ENCODE measurements at regions not wholly inside any gene's neighbourhood (a gene's known extent, or its start where the extent isn't known, plus 50 kb on each side); places are given as distances from the start of the nearest gene placed in this dataset.

DNA sequence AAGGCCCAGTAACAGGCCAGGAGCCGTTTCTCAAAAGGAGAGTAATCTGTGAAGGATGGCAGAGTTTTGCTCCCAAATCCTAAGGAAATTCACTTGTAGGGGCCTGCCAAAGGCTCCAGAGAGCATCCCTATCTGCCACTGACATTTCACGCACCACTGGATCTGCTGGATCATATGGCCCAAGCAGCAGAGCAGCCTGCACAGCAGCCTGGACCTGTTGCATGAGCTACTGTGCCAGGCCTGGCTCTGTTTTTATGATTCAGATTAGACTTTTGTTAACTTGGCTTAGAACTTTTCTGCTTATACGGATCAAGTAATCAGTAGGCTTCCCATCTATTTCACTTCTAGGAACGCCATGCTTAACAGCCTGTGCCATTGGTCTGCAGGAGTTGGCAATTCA is 70.7 kb downstream of the CHRD start:
- H3K79me2 ChIP-seq (ENCODE audit: insufficient read depth, low read length): no peaks in the 10 kb centered on the region

More for the DNA sequence above, 70.7 kb downstream of the CHRD start:
- H2BK5ac ChIP-seq (ENCODE audit: insufficient read length, low read length): no peak overlapping the region
- Mint-ChIP-seq H3K36me3 (ENCODE audit: insufficient read depth in 1 of 3, low read depth in 3 of 3) (no peaks in the 10 kb centered on the region), H3K27me3 (ENCODE audit: low read depth) (no peaks in the 10 kb centered on the region; the same call in none of the 2 replicates), H3K9me3 (no peaks in the 10 kb centered on the region), H3K27ac (no peak overlapping the region), H3K4me1 (peaks cover 7% of the 10 kb centered on the region in 2 experiments; a peak in 3 of 4 replicates), H3K4me3 (no peak overlapping the region)
- H3K18ac ChIP-seq (ENCODE audit: insufficient read length, low read depth, low read length): no peak overlapping the region
- no peaks in the 10 kb centered on the region for H4K20me1 ChIP-seq (ENCODE audit: control insufficient read depth, insufficient read depth, insufficient read length)
- no peak overlapping the region for H3K14ac ChIP-seq (ENCODE audit: insufficient read depth, low read length)
- no peak overlapping the region for H3K4ac ChIP-seq (ENCODE audit: low read depth, low read length)
- TF ChIP-seq, protein P1, sequence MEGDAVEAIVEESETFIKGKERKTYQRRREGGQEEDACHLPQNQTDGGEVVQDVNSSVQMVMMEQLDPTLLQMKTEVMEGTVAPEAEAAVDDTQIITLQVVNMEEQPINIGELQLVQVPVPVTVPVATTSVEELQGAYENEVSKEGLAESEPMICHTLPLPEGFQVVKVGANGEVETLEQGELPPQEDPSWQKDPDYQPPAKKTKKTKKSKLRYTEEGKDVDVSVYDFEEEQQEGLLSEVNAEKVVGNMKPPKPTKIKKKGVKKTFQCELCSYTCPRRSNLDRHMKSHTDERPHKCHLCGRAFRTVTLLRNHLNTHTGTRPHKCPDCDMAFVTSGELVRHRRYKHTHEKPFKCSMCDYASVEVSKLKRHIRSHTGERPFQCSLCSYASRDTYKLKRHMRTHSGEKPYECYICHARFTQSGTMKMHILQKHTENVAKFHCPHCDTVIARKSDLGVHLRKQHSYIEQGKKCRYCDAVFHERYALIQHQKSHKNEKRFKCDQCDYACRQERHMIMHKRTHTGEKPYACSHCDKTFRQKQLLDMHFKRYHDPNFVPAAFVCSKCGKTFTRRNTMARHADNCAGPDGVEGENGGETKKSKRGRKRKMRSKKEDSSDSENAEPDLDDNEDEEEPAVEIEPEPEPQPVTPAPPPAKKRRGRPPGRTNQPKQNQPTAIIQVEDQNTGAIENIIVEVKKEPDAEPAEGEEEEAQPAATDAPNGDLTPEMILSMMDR (conservative IDR thresholded peaks at IDR 0.05): no peak
- no peak overlapping the region for H2BK120ac ChIP-seq (ENCODE audit: low read depth, low read length, poor library complexity, severe bottlenecking)
- H4K8ac ChIP-seq (replicated peaks; ENCODE audit: insufficient read length, low read depth, low read length): no peak overlapping the region
- no peak overlapping the region for H2BK12ac ChIP-seq (ENCODE audit: insufficient read length, low read depth, low read length)
- H2AK5ac ChIP-seq (ENCODE audit: insufficient read length, low read length): no peak overlapping the region
- no peak overlapping the region for H3T11ph ChIP-seq (ENCODE audit: low read length)
- H2BK20ac ChIP-seq (ENCODE audit: low read depth, low read length, poor library complexity, severe bottlenecking): no peak overlapping the region
- no peak overlapping the region for H4K5ac ChIP-seq (ENCODE audit: insufficient read length, low read depth, low read length)
- H2BK15ac ChIP-seq (ENCODE audit: low read depth, low read length): no peak overlapping the region
- no peak overlapping the region for H3K27ac ChIP-seq (ENCODE audit: insufficient read length, low read depth, low read length)
- H3K4me2 ChIP-seq (ENCODE audit: insufficient read depth, insufficient read length, low read length): no peak overlapping the region
- no peak for DNase-seq
- no peak overlapping the region for H2AFZ ChIP-seq (ENCODE audit: low read length)
- no peaks in the 10 kb centered on the region for H3K27me3 ChIP-seq (ENCODE audit: insufficient read depth, low read length)
- H4K91ac ChIP-seq (ENCODE audit: insufficient read length, low read depth, low read length): no peak overlapping the region
- H3K23me2 ChIP-seq (ENCODE audit: insufficient read length, low read depth, low read length, poor library complexity, severe bottlenecking): no peaks in the 10 kb centered on the region
- no peak overlapping the region for H3K9ac ChIP-seq (ENCODE audit: extremely low read depth, insufficient read length, low read length)
- WGBS (ENCODE audit: extremely low coverage, insufficient read length, low lambda C conversion rate): no CpG with 5 or more reads among the region's 4 CpGs
- H3K79me1 ChIP-seq (ENCODE audit: insufficient read depth, low read depth, low read length, poor library complexity, severe bottlenecking): no peaks in the 10 kb centered on the region
- H3K4me1 ChIP-seq (ENCODE audit: insufficient read depth, low read length): no peaks in the 10 kb centered on the region
- H3K23ac ChIP-seq (ENCODE audit: insufficient read length, low read depth, low read length): no peak overlapping the region
- no peaks in the 10 kb centered on the region for H3K9me3 ChIP-seq (ENCODE audit: control insufficient read depth, low read depth, low read length)
- no peak overlapping the region for H3K56ac ChIP-seq (ENCODE audit: insufficient read length, low read depth, low read length)
